ENCODE measurements at regions not wholly inside any gene's neighbourhood (a gene's known extent, or its start where the extent isn't known, plus 50 kb on each side); places are given as distances from the start of the nearest gene placed in this dataset.

- TF ChIP-seq CTCF (IDR thresholded peaks at IDR 0.05) (no peak), ZFX (IDR thresholded peaks at IDR 0.05; ENCODE audit: borderline replicate concordance) (no peak)
Measured at GRCh38 chr1:60271041-60271440, 197.5 kb upstream of the C1orf87 start.
